Putamen (tissue), 1 donor: ENCODE measurements at regions not wholly inside any gene's neighbourhood (a gene's known extent, or its start where the extent isn't known, plus 50 kb on each side); places are given as distances from the start of the nearest gene placed in this dataset.

ENCODE experiments used
- DNase-seq: peaks from one replicate; pipeline ENCODE4 v3.0.0-alpha.2; 2016; ENCODE audit warnings: low spot score

GRCh38 chr1:199747984-199748383 is 279.5 kb upstream of the NR5A2 start:
- no peak for DNase-seq

GRCh38 chr1:199751506-199751905 is 276.0 kb upstream of the NR5A2 start:
- no peak for DNase-seq

- no peak for DNase-seq
These were observed 275.4 kb upstream of the NR5A2 start for GRCh38 chr1:199751962-199752687.

- no peak for DNase-seq
These were observed 274.9 kb upstream of the NR5A2 start for GRCh38 chr1:199752688-199753027.

- DNase-seq = no peak
These were observed 274.0 kb upstream of the NR5A2 start for GRCh38 chr1:199753513-199753912.

GRCh38 chr1:199756066-199756465 is 271.4 kb upstream of the NR5A2 start:
- no peak for DNase-seq

- no peak for DNase-seq
These were observed 268.8 kb upstream of the NR5A2 start for GRCh38 chr1:199758626-199759255.

- DNase-seq = no peak
These were observed 268.2 kb upstream of the NR5A2 start for GRCh38 chr1:199759268-199759730.

GRCh38 chr1:199762572-199762971 is 264.9 kb upstream of the NR5A2 start:
- no peak for DNase-seq

- no peak for DNase-seq
These were observed 261.2 kb upstream of the NR5A2 start for GRCh38 chr1:199766218-199766792.

- DNase-seq = no peak
These were observed 259.8 kb upstream of the NR5A2 start for GRCh38 chr1:199767700-199768099.

- DNase-seq = no peak
These were observed 252.9 kb upstream of the NR5A2 start for GRCh38 chr1:199774433-199775089.

GRCh38 chr1:199776768-199777497 is 250.6 kb upstream of the NR5A2 start:
- no peak for DNase-seq

- no peak for DNase-seq
These were observed 249.1 kb upstream of the NR5A2 start for GRCh38 chr1:199778324-199778955.

GRCh38 chr1:199780091-199780490 is 247.4 kb upstream of the NR5A2 start:
- DNase-seq = no peak

GRCh38 chr1:199780948-199781670 is 246.4 kb upstream of the NR5A2 start:
- DNase-seq = no peak

GRCh38 chr1:199784138-199784895 is 243.2 kb upstream of the NR5A2 start:
- no peak for DNase-seq

- no peak for DNase-seq
These were observed 240.8 kb upstream of the NR5A2 start for GRCh38 chr1:199786695-199787094.

GRCh38 chr1:199789141-199789540 is 238.4 kb upstream of the NR5A2 start:
- DNase-seq = no peak

- no peak for DNase-seq
These were observed 236.0 kb upstream of the NR5A2 start for GRCh38 chr1:199791495-199791894.
